Endodermal cell (in vitro differentiated cells): ENCODE measurements at regions not wholly inside any gene's neighbourhood (a gene's known extent, or its start where the extent isn't known, plus 50 kb on each side); places are given as distances from the start of the nearest gene placed in this dataset.

Experiments
- DNase-seq: peaks from one replicate; pipeline ENCODE4 v3.0.0-alpha.2; 2017
- H3K27ac ChIP-seq: 2 replicates; pipeline ENCODE4 v1.5.1; 2013; ENCODE audit warnings: mild to moderate bottlenecking, low read depth, low read length, moderate library complexity
- H3K27me3 ChIP-seq: 2 replicates; pipeline ENCODE4 v1.6.1; 2013; ENCODE audit warnings: mild to moderate bottlenecking, low read length, moderate library complexity; ENCODE audit not compliant: insufficient read depth, control insufficient read depth, poor library complexity, severe bottlenecking
- H3K36me3 ChIP-seq: 2 replicates; pipeline ENCODE4 v1.7.0; 2013; ENCODE audit warnings: mild to moderate bottlenecking, low read length, moderate library complexity; ENCODE audit not compliant: control insufficient read depth, insufficient read depth
- H3K4me1 ChIP-seq: one replicate; pipeline ENCODE4 v1.7.0; 2013; ENCODE audit warnings: low read length; ENCODE audit not compliant: control insufficient read depth, insufficient read depth
- H3K4me3 ChIP-seq: 2 replicates; pipeline ENCODE4 v1.5.1; 2013; ENCODE audit warnings: mild to moderate bottlenecking, low read length, moderate library complexity
- H3K9ac ChIP-seq: 2 replicates; pipeline ENCODE4 v1.6.1; 2013; ENCODE audit warnings: mild to moderate bottlenecking, low read length, moderate library complexity; ENCODE audit not compliant: poor library complexity, severe bottlenecking; ENCODE audit errors: extremely low read depth
- H3K9me3 ChIP-seq: 2 replicates; pipeline ENCODE4 v1.6.1; 2013; ENCODE audit warnings: mild to moderate bottlenecking, low read length, moderate library complexity; ENCODE audit not compliant: control insufficient read depth
- H3K27ac Mint-ChIP-seq: 2 replicates; pipeline ENCODE4 v1.8.0; 2020; ENCODE audit warnings: mixed read lengths
- H3K27me3 Mint-ChIP-seq: 2 replicates; pipeline ENCODE4 v1.8.0; 2021; ENCODE audit warnings: mild to moderate bottlenecking, mixed read lengths; ENCODE audit not compliant: insufficient read depth
- H3K36me3 Mint-ChIP-seq: 2 replicates; pipeline ENCODE4 v1.8.0; 2020; ENCODE audit warnings: low read depth, mixed read lengths
- H3K4me1 Mint-ChIP-seq: 2 replicates; pipeline ENCODE4 v1.8.0; 2020; ENCODE audit warnings: mixed read lengths
- H3K4me3 Mint-ChIP-seq: 2 replicates; pipeline ENCODE4 v1.8.0; 2020; ENCODE audit warnings: mild to moderate bottlenecking, moderate library complexity, mixed read lengths
- H3K9me3 Mint-ChIP-seq: 2 replicates; pipeline ENCODE4 v1.8.0; 2020; ENCODE audit warnings: mild to moderate bottlenecking, mixed read lengths
- WGBS, 2 experiments: methylation state at CpG; one replicate each; pipeline versions ENCODE4 v1.1.5 to v1.1.7; 2013; ENCODE audit warnings: missing lambda C conversion rate in 2 of 2, mixed read lengths in 1 of 2; ENCODE audit not compliant: insufficient coverage in 1 of 2, insufficient read length in 1 of 2; 5-methylcytosine and 5-hydroxymethylcytosine counted together
- TF ChIP-seq, protein P1 (sequence below): fragments of 200-600 bp; sonication (generic); conservative IDR thresholded peaks from 2 replicates; pipeline ENCODE4 v1.5.0; 2021; ENCODE audit warnings: antibody characterized with exemption, mild to moderate bottlenecking

- Mint-ChIP-seq H3K9me3 (no peaks in the 10 kb centered on the region), H3K27ac (no peak overlapping the region)
Measured at GRCh38 chr3:178419071-178419470, 117.2 kb upstream of the KCNMB2 start.

GRCh38 chr3:178420033-178420432, 116.2 kb upstream of the KCNMB2 start:
- WGBS, 2 experiments: no CpG with 5 or more reads among the region's 1 CpG

More at GRCh38 chr3:178419071-178419470, 117.2 kb upstream of the KCNMB2 start:
- H3K9ac ChIP-seq: no peak overlapping the region
- Mint-ChIP-seq H3K27me3 (no peaks in the 10 kb centered on the region), H3K4me1 (no peaks in the 10 kb centered on the region), H3K36me3 (no peaks in the 10 kb centered on the region), H3K4me3 (no peak overlapping the region)
- H3K27ac ChIP-seq: no peak overlapping the region
- no peak overlapping the region for H3K4me3 ChIP-seq
- no peaks in the 10 kb centered on the region for H3K9me3 ChIP-seq
- TF ChIP-seq, protein P1, sequence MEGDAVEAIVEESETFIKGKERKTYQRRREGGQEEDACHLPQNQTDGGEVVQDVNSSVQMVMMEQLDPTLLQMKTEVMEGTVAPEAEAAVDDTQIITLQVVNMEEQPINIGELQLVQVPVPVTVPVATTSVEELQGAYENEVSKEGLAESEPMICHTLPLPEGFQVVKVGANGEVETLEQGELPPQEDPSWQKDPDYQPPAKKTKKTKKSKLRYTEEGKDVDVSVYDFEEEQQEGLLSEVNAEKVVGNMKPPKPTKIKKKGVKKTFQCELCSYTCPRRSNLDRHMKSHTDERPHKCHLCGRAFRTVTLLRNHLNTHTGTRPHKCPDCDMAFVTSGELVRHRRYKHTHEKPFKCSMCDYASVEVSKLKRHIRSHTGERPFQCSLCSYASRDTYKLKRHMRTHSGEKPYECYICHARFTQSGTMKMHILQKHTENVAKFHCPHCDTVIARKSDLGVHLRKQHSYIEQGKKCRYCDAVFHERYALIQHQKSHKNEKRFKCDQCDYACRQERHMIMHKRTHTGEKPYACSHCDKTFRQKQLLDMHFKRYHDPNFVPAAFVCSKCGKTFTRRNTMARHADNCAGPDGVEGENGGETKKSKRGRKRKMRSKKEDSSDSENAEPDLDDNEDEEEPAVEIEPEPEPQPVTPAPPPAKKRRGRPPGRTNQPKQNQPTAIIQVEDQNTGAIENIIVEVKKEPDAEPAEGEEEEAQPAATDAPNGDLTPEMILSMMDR: no peak
- DNase-seq: no peak
- H3K4me1 ChIP-seq: no peaks in the 10 kb centered on the region
- H3K36me3 ChIP-seq: no peaks in the 10 kb centered on the region
- H3K27me3 ChIP-seq: no peaks in the 10 kb centered on the region
- 77 to 90% methylated on average over 3 to 4 of the region's 4 CpGs for WGBS, 2 experiments

DNA sequence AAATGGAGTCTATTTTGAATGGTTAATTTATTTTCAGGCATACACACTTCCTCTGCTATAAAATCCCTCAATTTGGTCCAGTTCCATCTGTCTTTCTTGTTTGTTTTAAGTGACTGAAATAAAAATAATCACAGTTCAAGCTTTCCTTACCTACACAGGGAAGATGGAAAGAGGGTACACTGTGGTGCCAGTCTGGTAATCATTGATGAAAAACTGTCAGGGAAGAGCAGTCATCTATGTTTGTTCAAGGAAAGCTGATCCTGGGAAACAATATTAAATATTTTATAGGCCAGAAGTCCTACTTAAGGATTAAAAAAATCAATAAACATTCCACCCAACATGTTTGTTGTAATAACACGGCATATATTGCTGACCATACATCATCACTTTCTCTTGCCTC, 115.2 kb upstream of the KCNMB2 start:
- Mint-ChIP-seq H3K9me3 (peaks cover 5% of the 10 kb centered on the region), H3K4me1 (no peaks in the 10 kb centered on the region), H3K27ac (no peak overlapping the region), H3K4me3 (no peak overlapping the region), H3K36me3 (no peaks in the 10 kb centered on the region), H3K27me3 (no peaks in the 10 kb centered on the region)
- WGBS, 2 experiments: 94 to 100% methylated on average over 1 of the region's 1 CpG
- no peaks in the 10 kb centered on the region for H3K36me3 ChIP-seq
- no peak overlapping the region for H3K9ac ChIP-seq
- TF ChIP-seq, protein P1: no peak
- no peaks in the 10 kb centered on the region for H3K27me3 ChIP-seq
- H3K9me3 ChIP-seq: no peaks in the 10 kb centered on the region
- no peak for DNase-seq
- no peak overlapping the region for H3K27ac ChIP-seq
- no peaks in the 10 kb centered on the region for H3K4me1 ChIP-seq
- H3K4me3 ChIP-seq: no peak overlapping the region

More at GRCh38 chr3:178420033-178420432, 116.2 kb upstream of the KCNMB2 start:
- DNase-seq: no peak
- Histone ChIP-seq H3K27me3 (no peaks in the 10 kb centered on the region), H3K4me3 (no peak overlapping the region), H3K9ac (no peak overlapping the region), H3K27ac (no peak overlapping the region), H3K4me1 (no peaks in the 10 kb centered on the region), H3K36me3 (no peaks in the 10 kb centered on the region), H3K9me3 (no peaks in the 10 kb centered on the region)
- no peak overlapping the region for H3K4me3 Mint-ChIP-seq
- H3K9me3 Mint-ChIP-seq: peaks cover 5% of the 10 kb centered on the region
- no peaks in the 10 kb centered on the region for H3K4me1 Mint-ChIP-seq
- H3K36me3 Mint-ChIP-seq: no peaks in the 10 kb centered on the region
- TF ChIP-seq, protein P1: no peak
- H3K27ac Mint-ChIP-seq: no peak overlapping the region
- H3K27me3 Mint-ChIP-seq: no peaks in the 10 kb centered on the region
